GM23338 (cell line): ENCODE measurements at regions not wholly inside any gene's neighbourhood (a gene's known extent, or its start where the extent isn't known, plus 50 kb on each side); places are given as distances from the start of the nearest gene placed in this dataset.

ENCODE experiments used
- CREB1 ChIP-seq: fragments of 250-450 bp; sonication (Bioruptor Pico); IDR thresholded peaks from 2 replicates; pipeline ENCODE4 v1.5.0; 2020; ENCODE audit warnings: low read depth, mild to moderate bottlenecking, moderate library complexity
- EZH2 ChIP-seq: fragments of 200-600 bp; sonication (generic); IDR thresholded peaks from one replicate; pipeline ENCODE4 v1.8.0; 2017; ENCODE audit warnings: antibody characterized with exemption, mild to moderate bottlenecking, low read depth; ENCODE audit not compliant: unreplicated experiment
- EZH2phosphoT487 ChIP-seq: fragments of 200-600 bp; sonication (generic); IDR thresholded peaks from one replicate; pipeline ENCODE4 v1.8.1; 2018; ENCODE audit warnings: antibody characterized with exemption; ENCODE audit not compliant: unreplicated experiment
- JUNB ChIP-seq: IDR thresholded peaks from one replicate; pipeline ENCODE4 v1.6.1; 2016; ENCODE audit warnings: antibody characterized with exemption; ENCODE audit not compliant: unreplicated experiment
- NANOG ChIP-seq: IDR thresholded peaks from 2 replicates; pipeline ENCODE4 v1.6.1; 2016; ENCODE audit warnings: antibody characterized with exemption, borderline replicate concordance
- POLR2AphosphoS5 ChIP-seq: IDR thresholded peaks from 2 replicates; pipeline ENCODE4 v1.6.1; 2016; ENCODE audit warnings: antibody characterized with exemption, low read depth
- REST ChIP-seq: IDR thresholded peaks from one replicate; pipeline ENCODE4 v1.6.1; 2018; ENCODE audit warnings: antibody characterized with exemption; ENCODE audit not compliant: unreplicated experiment
- STAT1 ChIP-seq: IDR thresholded peaks from one replicate; pipeline ENCODE4 v1.6.1; 2016; ENCODE audit warnings: antibody characterized with exemption; ENCODE audit not compliant: unreplicated experiment
- ZNF331 ChIP-seq: fragments of 250-450 bp; sonication (Bioruptor Pico); IDR thresholded peaks from 2 replicates; pipeline ENCODE4 v1.5.0; 2020; ENCODE audit warnings: low read depth, mild to moderate bottlenecking, moderate library complexity
- TF ChIP-seq, protein P1 (sequence below), 2 experiments: fragments of 200-600 bp in 1 of 2; sonication (generic) in 1 of 2; conservative IDR thresholded peaks; 2 replicates each; pipeline versions ENCODE4 v1.5.1 to v1.6.1; 2016 to 2017; ENCODE audit warnings: antibody characterized with exemption in 2 of 2, low read depth in 2 of 2, mild to moderate bottlenecking in 2 of 2, moderate library complexity in 1 of 2
- TF ChIP-seq, protein P2 (sequence below): IDR thresholded peaks from 2 replicates; pipeline ENCODE4 v1.6.1; 2016; ENCODE audit warnings: antibody characterized with exemption
- TF ChIP-seq, protein P3 (sequence below): fragments of 250-450 bp; sonication (Bioruptor Pico); IDR thresholded peaks from 2 replicates; pipeline ENCODE4 v1.5.0; 2020; ENCODE audit warnings: mild to moderate bottlenecking, moderate library complexity

DNA sequence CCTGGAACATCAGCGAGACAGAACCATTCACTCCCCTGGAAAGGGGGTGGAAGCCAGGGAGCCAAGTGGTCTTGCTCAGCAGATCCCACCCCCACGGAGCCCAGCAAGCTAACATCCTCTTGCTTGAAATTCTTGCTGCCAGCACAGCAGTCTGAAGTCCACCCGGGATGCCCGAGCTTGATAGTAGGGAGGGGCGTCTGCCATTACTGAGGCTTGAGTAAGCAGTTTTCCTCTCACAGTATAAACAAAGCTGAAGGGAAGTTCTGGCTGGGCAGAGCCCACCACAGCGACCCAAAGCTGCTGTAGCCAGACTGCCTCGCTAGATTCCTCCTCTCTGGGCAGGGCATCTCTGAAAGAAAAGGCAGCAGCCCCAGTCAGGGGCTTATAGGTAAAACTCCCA lies 764.8 kb upstream of the LUZP2 start:
- no peak for TF ChIP-seq CREB1 (CRISPR knock-in tag)
- TF ChIP-seq, protein P1, sequence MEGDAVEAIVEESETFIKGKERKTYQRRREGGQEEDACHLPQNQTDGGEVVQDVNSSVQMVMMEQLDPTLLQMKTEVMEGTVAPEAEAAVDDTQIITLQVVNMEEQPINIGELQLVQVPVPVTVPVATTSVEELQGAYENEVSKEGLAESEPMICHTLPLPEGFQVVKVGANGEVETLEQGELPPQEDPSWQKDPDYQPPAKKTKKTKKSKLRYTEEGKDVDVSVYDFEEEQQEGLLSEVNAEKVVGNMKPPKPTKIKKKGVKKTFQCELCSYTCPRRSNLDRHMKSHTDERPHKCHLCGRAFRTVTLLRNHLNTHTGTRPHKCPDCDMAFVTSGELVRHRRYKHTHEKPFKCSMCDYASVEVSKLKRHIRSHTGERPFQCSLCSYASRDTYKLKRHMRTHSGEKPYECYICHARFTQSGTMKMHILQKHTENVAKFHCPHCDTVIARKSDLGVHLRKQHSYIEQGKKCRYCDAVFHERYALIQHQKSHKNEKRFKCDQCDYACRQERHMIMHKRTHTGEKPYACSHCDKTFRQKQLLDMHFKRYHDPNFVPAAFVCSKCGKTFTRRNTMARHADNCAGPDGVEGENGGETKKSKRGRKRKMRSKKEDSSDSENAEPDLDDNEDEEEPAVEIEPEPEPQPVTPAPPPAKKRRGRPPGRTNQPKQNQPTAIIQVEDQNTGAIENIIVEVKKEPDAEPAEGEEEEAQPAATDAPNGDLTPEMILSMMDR (conservative IDR thresholded peaks at IDR 0.05; ENCODE audit: low read depth in 2 of 2), result no peak
- no peak for TF ChIP-seq POLR2AphosphoS5
- TF ChIP-seq EZH2phosphoT487, result no peak
- TF ChIP-seq EZH2, result no peak
- TF ChIP-seq REST, result no peak
- no peak for TF ChIP-seq JUNB
- no peak for TF ChIP-seq STAT1
- TF ChIP-seq, protein P2, sequence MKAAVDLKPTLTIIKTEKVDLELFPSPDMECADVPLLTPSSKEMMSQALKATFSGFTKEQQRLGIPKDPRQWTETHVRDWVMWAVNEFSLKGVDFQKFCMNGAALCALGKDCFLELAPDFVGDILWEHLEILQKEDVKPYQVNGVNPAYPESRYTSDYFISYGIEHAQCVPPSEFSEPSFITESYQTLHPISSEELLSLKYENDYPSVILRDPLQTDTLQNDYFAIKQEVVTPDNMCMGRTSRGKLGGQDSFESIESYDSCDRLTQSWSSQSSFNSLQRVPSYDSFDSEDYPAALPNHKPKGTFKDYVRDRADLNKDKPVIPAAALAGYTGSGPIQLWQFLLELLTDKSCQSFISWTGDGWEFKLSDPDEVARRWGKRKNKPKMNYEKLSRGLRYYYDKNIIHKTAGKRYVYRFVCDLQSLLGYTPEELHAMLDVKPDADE, result no peak
- TF ChIP-seq ZNF331 (CRISPR knock-in tag), result no peak
- TF ChIP-seq, protein P3, sequence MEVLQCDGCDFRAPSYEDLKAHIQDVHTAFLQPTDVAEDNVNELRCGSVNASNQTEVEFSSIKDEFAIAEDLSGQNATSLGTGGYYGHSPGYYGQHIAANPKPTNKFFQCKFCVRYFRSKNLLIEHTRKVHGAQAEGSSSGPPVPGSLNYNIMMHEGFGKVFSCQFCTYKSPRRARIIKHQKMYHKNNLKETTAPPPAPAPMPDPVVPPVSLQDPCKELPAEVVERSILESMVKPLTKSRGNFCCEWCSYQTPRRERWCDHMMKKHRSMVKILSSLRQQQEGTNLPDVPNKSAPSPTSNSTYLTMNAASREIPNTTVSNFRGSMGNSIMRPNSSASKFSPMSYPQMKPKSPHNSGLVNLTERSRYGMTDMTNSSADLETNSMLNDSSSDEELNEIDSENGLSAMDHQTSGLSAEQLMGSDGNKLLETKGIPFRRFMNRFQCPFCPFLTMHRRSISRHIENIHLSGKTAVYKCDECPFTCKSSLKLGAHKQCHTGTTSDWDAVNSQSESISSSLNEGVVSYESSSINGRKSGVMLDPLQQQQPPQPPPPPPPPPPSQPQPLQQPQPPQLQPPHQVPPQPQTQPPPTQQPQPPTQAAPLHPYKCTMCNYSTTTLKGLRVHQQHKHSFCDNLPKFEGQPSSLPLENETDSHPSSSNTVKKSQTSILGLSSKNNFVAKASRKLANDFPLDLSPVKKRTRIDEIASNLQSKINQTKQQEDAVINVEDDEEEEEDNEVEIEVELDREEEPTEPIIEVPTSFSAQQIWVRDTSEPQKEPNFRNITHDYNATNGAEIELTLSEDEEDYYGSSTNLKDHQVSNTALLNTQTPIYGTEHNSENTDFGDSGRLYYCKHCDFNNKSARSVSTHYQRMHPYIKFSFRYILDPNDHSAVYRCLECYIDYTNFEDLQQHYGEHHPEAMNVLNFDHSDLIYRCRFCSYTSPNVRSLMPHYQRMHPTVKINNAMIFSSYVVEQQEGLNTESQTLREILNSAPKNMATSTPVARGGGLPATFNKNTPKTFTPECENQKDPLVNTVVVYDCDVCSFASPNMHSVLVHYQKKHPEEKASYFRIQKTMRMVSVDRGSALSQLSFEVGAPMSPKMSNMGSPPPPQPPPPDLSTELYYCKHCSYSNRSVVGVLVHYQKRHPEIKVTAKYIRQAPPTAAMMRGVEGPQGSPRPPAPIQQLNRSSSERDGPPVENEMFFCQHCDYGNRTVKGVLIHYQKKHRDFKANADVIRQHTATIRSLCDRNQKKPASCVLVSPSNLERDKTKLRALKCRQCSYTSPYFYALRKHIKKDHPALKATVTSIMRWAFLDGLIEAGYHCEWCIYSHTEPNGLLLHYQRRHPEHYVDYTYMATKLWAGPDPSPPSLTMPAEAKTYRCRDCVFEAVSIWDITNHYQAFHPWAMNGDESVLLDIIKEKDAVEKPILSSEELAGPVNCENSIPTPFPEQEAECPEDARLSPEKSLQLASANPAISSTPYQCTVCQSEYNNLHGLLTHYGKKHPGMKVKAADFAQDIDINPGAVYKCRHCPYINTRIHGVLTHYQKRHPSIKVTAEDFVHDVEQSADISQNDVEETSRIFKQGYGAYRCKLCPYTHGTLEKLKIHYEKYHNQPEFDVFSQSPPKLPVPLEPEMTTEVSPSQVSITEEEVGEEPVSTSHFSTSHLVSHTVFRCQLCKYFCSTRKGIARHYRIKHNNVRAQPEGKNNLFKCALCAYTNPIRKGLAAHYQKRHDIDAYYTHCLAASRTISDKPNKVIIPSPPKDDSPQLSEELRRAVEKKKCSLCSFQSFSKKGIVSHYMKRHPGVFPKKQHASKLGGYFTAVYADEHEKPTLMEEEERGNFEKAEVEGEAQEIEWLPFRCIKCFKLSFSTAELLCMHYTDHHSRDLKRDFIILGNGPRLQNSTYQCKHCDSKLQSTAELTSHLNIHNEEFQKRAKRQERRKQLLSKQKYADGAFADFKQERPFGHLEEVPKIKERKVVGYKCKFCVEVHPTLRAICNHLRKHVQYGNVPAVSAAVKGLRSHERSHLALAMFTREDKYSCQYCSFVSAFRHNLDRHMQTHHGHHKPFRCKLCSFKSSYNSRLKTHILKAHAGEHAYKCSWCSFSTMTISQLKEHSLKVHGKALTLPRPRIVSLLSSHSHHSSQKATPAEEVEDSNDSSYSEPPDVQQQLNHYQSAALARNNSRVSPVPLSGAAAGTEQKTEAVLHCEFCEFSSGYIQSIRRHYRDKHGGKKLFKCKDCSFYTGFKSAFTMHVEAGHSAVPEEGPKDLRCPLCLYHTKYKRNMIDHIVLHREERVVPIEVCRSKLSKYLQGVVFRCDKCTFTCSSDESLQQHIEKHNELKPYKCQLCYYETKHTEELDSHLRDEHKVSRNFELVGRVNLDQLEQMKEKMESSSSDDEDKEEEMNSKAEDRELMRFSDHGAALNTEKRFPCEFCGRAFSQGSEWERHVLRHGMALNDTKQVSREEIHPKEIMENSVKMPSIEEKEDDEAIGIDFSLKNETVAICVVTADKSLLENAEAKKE (CRISPR knock-in tag), result no peak
- no peak for TF ChIP-seq NANOG
